ENCODE measurements at regions not wholly inside any gene's neighbourhood (a gene's known extent, or its start where the extent isn't known, plus 50 kb on each side); places are given as distances from the start of the nearest gene placed in this dataset.

- TF ChIP-seq POLR2AphosphoS5 (IDR thresholded peaks at IDR 0.05) (no peak), POLR2A (IDR thresholded peaks at IDR 0.05) (no peak)
These were observed 59.7 kb downstream of the KCTD12 start for GRCh38 chr13:76826527-76826926.
